Liver (tissue), 8 donors: ENCODE measurements at regions not wholly inside any gene's neighbourhood (a gene's known extent, or its start where the extent isn't known, plus 50 kb on each side); places are given as distances from the start of the nearest gene placed in this dataset.

Experiments
- DNase-seq: peaks from one replicate; pipeline ENCODE4 v3.0.0-alpha.2; 2017; ENCODE audit warnings: low spot score
- H3K27ac ChIP-seq, 2 donors: one replicate each; pipeline ENCODE4 v1.7.0; 2013; ENCODE audit warnings: inconsistent platforms in 2 of 2, low read length in 2 of 2, control low read depth in 1 of 2, low read depth in 1 of 2, mild to moderate bottlenecking in 1 of 2
- H3K27me3 ChIP-seq, 4 donors: one replicate each; pipeline versions ENCODE4 v1.6.1 to v1.7.0; 2013; ENCODE audit warnings: low read length in 3 of 4, inconsistent platforms in 1 of 4, mild to moderate bottlenecking in 1 of 4, moderate library complexity in 1 of 4; ENCODE audit not compliant: control insufficient read depth in 4 of 4, insufficient read depth in 4 of 4
- H3K36me3 ChIP-seq, 4 donors: one replicate each; pipeline versions ENCODE4 v1.6.1 to v1.7.0; 2013; ENCODE audit warnings: low read length in 3 of 4, mild to moderate bottlenecking in 3 of 4, low read depth in 1 of 4, moderate library complexity in 1 of 4; ENCODE audit not compliant: control insufficient read depth in 4 of 4, insufficient read depth in 3 of 4
- H3K4me1 ChIP-seq, 4 donors: one replicate each; pipeline versions ENCODE4 v1.6.1 to v1.7.0; 2013; ENCODE audit warnings: low read length in 3 of 4, mild to moderate bottlenecking in 3 of 4, moderate library complexity in 1 of 4; ENCODE audit not compliant: control insufficient read depth in 4 of 4, insufficient read depth in 4 of 4
- H3K4me3 ChIP-seq, 3 donors: one replicate each; pipeline versions ENCODE4 v1.6.1 to v1.7.0; 2013; ENCODE audit warnings: low read length in 3 of 3, control low read depth in 1 of 3, low read depth in 1 of 3, mild to moderate bottlenecking in 1 of 3
- H3K9ac ChIP-seq, 2 donors: one replicate each; pipeline ENCODE4 v1.7.0; 2013; ENCODE audit warnings: low read length in 2 of 2, mild to moderate bottlenecking in 2 of 2, moderate library complexity in 2 of 2, control low read depth in 1 of 2, low read depth in 1 of 2
- H3K9me3 ChIP-seq, 4 donors: one replicate each; pipeline versions ENCODE4 v1.6.1 to v1.7.0; 2013; ENCODE audit warnings: low read length in 3 of 4; ENCODE audit not compliant: control insufficient read depth in 4 of 4
- EGR1 ChIP-seq, 2 donors: IDR thresholded peaks; 2 replicates each; pipeline ENCODE4 v1.6.1; 2016 to 2018; ENCODE audit warnings: antibody characterized with exemption in 2 of 2, low read depth in 2 of 2
- FOXA1 ChIP-seq: IDR thresholded peaks from 2 replicates; pipeline ENCODE4 v1.6.1; 2016; ENCODE audit warnings: antibody characterized with exemption
- FOXA2 ChIP-seq: IDR thresholded peaks from 2 replicates; pipeline ENCODE4 v1.6.1; 2016; ENCODE audit warnings: antibody characterized with exemption
- GABPA ChIP-seq, 2 donors: IDR thresholded peaks in 1 of 2; conservative IDR thresholded peaks in 1 of 2; 2 replicates each; pipeline ENCODE4 v1.6.1; 2016; ENCODE audit warnings: antibody characterized with exemption in 2 of 2, mild to moderate bottlenecking in 1 of 2, moderate library complexity in 1 of 2
- HNF4A ChIP-seq, 2 donors: conservative IDR thresholded peaks; 2 replicates each; pipeline ENCODE4 v1.6.1; 2016; ENCODE audit warnings: antibody characterized with exemption in 2 of 2, mild to moderate bottlenecking in 2 of 2
- HNF4G ChIP-seq: IDR thresholded peaks from 2 replicates; pipeline ENCODE4 v1.6.1; 2016; ENCODE audit warnings: antibody characterized with exemption
- JUND ChIP-seq, 2 donors: IDR thresholded peaks; 2 replicates each; pipeline ENCODE4 v1.6.1; 2016; ENCODE audit warnings: antibody characterized with exemption in 2 of 2
- NR2F2 ChIP-seq: IDR thresholded peaks from 2 replicates; pipeline ENCODE4 v1.6.1; 2016; ENCODE audit warnings: antibody characterized with exemption
- RAD21 ChIP-seq, 2 donors: IDR thresholded peaks; 2 replicates each; pipeline ENCODE4 v1.6.1; 2016; ENCODE audit warnings: antibody characterized with exemption in 2 of 2, mild to moderate bottlenecking in 2 of 2
- RXRA ChIP-seq, 2 donors: IDR thresholded peaks; 2 replicates each; pipeline ENCODE4 v1.6.1; 2017 to 2018; ENCODE audit warnings: antibody characterized with exemption in 2 of 2, mild to moderate bottlenecking in 1 of 2
- SP1 ChIP-seq: IDR thresholded peaks from 2 replicates; pipeline ENCODE4 v1.6.1; 2018; ENCODE audit warnings: antibody characterized with exemption, mild to moderate bottlenecking
- TAF1 ChIP-seq: conservative IDR thresholded peaks from 2 replicates; pipeline ENCODE4 v1.6.1; 2016; ENCODE audit warnings: antibody characterized with exemption, mild to moderate bottlenecking
- YY1 ChIP-seq: IDR thresholded peaks from 2 replicates; pipeline ENCODE4 v1.6.1; 2016; ENCODE audit warnings: antibody characterized with exemption, mild to moderate bottlenecking
- WGBS: extraction: QIAGEN DNeasy Blood & Tissue Kit; methylation state at CpG from one replicate; pipeline ENCODE4 v1.1.7; 2013; 5-methylcytosine and 5-hydroxymethylcytosine counted together
- TF ChIP-seq, protein P1 (sequence below): IDR thresholded peaks from 2 replicates; pipeline ENCODE4 v1.6.1; 2016; ENCODE audit warnings: antibody characterized with exemption
- TF ChIP-seq, protein P2 (sequence below): IDR thresholded peaks from 2 replicates; pipeline ENCODE4 v1.6.1; 2016; ENCODE audit warnings: antibody characterized with exemption
- TF ChIP-seq, protein P3 (sequence below): fragments of 150-350 bp; IDR thresholded peaks from 2 replicates; pipeline ENCODE4 v1.5.1; 2017; ENCODE audit warnings: improper control_type of control experiment, low read depth, low read length; ENCODE audit not compliant: missing input control
- TF ChIP-seq, protein P4 (sequence below): IDR thresholded peaks from 2 replicates; pipeline ENCODE4 v1.6.1; 2016; ENCODE audit warnings: antibody characterized with exemption, mild to moderate bottlenecking
- TF ChIP-seq, protein P5 (sequence below): IDR thresholded peaks from 2 replicates; pipeline ENCODE4 v1.6.1; 2016; ENCODE audit warnings: antibody characterized with exemption
- donor health status: healthy.
- donor health status: healthy.
- donor health status: healthy.
- donor health status: healthy.
- donor health status: healthy.

DNA sequence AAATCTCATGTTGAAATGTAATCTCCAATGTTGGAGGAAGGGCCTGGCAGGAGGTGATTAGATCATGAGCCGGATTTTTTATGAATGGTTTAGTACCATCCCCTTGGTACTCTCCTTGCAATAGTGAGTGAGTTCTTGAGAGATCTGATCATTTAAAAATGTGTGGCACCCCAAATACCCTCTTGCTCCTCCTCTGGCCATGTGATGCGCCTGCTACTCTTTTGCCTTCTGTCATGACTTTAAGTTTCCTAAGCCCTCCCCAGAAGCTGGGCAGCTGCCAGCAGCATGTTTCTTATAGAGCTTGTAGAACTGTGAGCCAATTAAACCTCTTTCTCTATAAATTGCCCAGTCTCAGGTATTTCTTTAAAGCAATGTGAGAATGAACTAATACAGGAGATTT lies 72.6 kb upstream of the FIGN start (continued):
- TF ChIP-seq, protein P1, sequence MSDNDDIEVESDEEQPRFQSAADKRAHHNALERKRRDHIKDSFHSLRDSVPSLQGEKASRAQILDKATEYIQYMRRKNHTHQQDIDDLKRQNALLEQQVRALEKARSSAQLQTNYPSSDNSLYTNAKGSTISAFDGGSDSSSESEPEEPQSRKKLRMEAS, result no peak
- no peak for TF ChIP-seq FOXA1
- no peak for TF ChIP-seq RAD21 (IDR thresholded peaks at IDR 0.05)
- TF ChIP-seq JUND (IDR thresholded peaks at IDR 0.05), result no peak
- TF ChIP-seq FOXA2, result no peak
- TF ChIP-seq, protein P2, sequence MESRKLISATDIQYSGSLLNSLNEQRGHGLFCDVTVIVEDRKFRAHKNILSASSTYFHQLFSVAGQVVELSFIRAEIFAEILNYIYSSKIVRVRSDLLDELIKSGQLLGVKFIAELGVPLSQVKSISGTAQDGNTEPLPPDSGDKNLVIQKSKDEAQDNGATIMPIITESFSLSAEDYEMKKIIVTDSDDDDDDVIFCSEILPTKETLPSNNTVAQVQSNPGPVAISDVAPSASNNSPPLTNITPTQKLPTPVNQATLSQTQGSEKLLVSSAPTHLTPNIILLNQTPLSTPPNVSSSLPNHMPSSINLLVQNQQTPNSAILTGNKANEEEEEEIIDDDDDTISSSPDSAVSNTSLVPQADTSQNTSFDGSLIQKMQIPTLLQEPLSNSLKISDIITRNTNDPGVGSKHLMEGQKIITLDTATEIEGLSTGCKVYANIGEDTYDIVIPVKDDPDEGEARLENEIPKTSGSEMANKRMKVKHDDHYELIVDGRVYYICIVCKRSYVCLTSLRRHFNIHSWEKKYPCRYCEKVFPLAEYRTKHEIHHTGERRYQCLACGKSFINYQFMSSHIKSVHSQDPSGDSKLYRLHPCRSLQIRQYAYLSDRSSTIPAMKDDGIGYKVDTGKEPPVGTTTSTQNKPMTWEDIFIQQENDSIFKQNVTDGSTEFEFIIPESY, result no peak
- TF ChIP-seq SP1, result no peak

DNA sequence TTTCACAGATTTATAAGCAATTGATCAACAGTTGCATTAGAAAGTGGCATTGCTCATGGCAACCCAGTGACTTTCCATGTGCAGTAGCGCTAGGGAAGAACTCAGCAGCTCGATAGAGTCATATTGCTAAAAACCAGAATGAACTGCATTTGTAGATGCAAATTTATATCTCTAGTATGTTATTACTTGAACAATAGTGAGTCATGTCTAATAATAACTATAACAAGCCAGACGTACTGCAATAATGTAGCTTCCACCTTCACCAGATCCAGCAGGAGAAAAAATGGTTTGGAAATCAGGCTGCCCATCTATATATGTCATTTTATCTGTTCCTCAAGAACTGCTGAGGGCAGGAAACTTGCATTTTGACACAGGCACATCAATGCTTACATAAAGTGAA lies 66.5 kb upstream of the FIGN start:
- Histone ChIP-seq H3K36me3 (no peaks in the 10 kb centered on the region), H3K4me1 (no peaks in the 10 kb centered on the region), H3K4me3 (no peak overlapping the region), H3K27ac (no peak overlapping the region), H3K9ac (no peak overlapping the region), H3K27me3 (no peaks in the 10 kb centered on the region), H3K9me3 (no peaks in the 10 kb centered on the region)
- DNase-seq, result no peak
- TF ChIP-seq, protein P3, sequence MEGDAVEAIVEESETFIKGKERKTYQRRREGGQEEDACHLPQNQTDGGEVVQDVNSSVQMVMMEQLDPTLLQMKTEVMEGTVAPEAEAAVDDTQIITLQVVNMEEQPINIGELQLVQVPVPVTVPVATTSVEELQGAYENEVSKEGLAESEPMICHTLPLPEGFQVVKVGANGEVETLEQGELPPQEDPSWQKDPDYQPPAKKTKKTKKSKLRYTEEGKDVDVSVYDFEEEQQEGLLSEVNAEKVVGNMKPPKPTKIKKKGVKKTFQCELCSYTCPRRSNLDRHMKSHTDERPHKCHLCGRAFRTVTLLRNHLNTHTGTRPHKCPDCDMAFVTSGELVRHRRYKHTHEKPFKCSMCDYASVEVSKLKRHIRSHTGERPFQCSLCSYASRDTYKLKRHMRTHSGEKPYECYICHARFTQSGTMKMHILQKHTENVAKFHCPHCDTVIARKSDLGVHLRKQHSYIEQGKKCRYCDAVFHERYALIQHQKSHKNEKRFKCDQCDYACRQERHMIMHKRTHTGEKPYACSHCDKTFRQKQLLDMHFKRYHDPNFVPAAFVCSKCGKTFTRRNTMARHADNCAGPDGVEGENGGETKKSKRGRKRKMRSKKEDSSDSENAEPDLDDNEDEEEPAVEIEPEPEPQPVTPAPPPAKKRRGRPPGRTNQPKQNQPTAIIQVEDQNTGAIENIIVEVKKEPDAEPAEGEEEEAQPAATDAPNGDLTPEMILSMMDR, result no peak
- WGBS, result 92% methylated on average over 3 of the region's 3 CpGs

DNA sequence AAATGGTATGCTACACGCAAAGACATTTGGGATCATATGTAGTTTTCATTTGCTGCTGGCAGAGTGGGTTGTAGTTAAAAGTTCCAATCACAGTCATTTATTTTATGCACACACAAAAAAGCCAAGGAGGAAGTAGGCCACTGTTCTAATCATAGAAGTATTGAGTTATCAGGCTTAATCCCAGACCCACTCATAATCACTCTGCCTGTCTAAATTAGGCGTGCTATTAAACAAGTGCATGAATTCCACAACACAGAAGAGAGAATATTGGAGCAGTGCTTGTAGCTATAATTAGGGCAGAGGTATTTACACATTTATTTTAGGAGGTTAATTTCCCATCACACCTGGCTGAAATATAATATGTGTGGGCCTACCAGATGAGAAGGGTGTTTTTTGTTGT lies 65.7 kb upstream of the FIGN start:
- H3K9me3 ChIP-seq, result no peaks in the 10 kb centered on the region
- H3K27me3 ChIP-seq, result no peaks in the 10 kb centered on the region
- H3K9ac ChIP-seq, result no peak overlapping the region
- H3K4me1 ChIP-seq, result no peaks in the 10 kb centered on the region
- WGBS, result 95% methylated on average over 2 of the region's 2 CpGs
- TF ChIP-seq GABPA (IDR thresholded peaks at IDR 0.05 in 1 of 2, conservative IDR thresholded peaks at IDR 0.05 in 1 of 2) (no peak), TAF1 (no peak), EGR1 (IDR thresholded peaks at IDR 0.05; ENCODE audit: low read depth in 2 of 2) (no peak), HNF4G (no peak), JUND (IDR thresholded peaks at IDR 0.05) (no peak), RAD21 (IDR thresholded peaks at IDR 0.05) (no peak), SP1 (no peak), YY1 (no peak), RXRA (IDR thresholded peaks at IDR 0.05) (no peak), NR2F2 (no peak), FOXA1 (no peak), FOXA2 (no peak), HNF4A (conservative IDR thresholded peaks at IDR 0.05) (no peak)
- TF ChIP-seq, protein P2, result no peak
- TF ChIP-seq, protein P1, result no peak
- TF ChIP-seq, protein P4, sequence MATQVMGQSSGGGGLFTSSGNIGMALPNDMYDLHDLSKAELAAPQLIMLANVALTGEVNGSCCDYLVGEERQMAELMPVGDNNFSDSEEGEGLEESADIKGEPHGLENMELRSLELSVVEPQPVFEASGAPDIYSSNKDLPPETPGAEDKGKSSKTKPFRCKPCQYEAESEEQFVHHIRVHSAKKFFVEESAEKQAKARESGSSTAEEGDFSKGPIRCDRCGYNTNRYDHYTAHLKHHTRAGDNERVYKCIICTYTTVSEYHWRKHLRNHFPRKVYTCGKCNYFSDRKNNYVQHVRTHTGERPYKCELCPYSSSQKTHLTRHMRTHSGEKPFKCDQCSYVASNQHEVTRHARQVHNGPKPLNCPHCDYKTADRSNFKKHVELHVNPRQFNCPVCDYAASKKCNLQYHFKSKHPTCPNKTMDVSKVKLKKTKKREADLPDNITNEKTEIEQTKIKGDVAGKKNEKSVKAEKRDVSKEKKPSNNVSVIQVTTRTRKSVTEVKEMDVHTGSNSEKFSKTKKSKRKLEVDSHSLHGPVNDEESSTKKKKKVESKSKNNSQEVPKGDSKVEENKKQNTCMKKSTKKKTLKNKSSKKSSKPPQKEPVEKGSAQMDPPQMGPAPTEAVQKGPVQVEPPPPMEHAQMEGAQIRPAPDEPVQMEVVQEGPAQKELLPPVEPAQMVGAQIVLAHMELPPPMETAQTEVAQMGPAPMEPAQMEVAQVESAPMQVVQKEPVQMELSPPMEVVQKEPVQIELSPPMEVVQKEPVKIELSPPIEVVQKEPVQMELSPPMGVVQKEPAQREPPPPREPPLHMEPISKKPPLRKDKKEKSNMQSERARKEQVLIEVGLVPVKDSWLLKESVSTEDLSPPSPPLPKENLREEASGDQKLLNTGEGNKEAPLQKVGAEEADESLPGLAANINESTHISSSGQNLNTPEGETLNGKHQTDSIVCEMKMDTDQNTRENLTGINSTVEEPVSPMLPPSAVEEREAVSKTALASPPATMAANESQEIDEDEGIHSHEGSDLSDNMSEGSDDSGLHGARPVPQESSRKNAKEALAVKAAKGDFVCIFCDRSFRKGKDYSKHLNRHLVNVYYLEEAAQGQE, result no peak
- TF ChIP-seq, protein P5, sequence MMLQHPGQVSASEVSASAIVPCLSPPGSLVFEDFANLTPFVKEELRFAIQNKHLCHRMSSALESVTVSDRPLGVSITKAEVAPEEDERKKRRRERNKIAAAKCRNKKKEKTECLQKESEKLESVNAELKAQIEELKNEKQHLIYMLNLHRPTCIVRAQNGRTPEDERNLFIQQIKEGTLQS, result no peak
- TF ChIP-seq, protein P3, result no peak
- no peak overlapping the region for H3K4me3 ChIP-seq
- DNase-seq, result no peak
- H3K27ac ChIP-seq, result no peak overlapping the region
- no peaks in the 10 kb centered on the region for H3K36me3 ChIP-seq
